GM18519 (cell line): ENCODE measurements at regions not wholly inside any gene's neighbourhood (a gene's known extent, or its start where the extent isn't known, plus 50 kb on each side); places are given as distances from the start of the nearest gene placed in this dataset.
"Not testable (repeated sequence)": the region's sequence is repeated elsewhere in the genome, so short reads cannot be mapped to it uniquely, and the experiment has no call there.

Experiments used
- ATAC-seq: cut with Tn5 transposase; IDR thresholded peaks from one replicate; pipeline ENCODE4 v1.9.1; 2021; ENCODE audit warnings: mild to moderate bottlenecking, moderate library complexity; ENCODE audit not compliant: unreplicated experiment, low FRiP score

DNA sequence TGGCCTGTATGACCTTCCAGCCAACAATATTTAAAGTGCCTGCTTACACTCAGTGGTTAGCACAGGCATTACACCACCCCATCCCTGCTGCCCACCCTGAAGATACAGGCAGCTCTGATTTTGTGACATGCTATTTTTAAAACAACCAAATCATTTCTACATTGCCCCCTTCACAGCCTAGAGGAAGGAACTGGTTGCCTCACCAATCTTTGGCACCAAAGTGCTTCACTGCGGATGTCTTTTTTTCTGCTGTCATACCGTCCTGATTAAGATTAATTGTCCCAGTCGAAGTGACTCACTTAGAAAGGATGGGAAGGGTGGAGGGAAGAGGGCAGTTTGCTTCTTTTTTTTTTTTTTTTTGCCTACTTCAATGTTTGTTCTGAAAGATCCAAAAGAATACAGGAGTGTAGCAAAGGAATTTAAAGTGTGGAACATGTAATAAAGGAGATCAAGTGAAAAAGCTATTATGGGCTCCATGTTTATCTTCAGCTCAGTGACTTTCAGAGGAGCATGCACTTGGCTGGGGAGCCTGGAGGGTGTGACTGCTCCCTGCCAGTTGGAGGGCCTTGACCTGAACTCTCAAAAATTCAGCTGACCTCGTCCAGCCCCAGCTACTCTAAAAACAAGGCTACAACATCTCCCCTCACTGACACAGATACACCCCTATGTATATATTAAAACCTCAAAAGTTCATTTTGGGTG, 501.1 kb upstream of the TNP1 start:
- no peak for ATAC-seq

DNA sequence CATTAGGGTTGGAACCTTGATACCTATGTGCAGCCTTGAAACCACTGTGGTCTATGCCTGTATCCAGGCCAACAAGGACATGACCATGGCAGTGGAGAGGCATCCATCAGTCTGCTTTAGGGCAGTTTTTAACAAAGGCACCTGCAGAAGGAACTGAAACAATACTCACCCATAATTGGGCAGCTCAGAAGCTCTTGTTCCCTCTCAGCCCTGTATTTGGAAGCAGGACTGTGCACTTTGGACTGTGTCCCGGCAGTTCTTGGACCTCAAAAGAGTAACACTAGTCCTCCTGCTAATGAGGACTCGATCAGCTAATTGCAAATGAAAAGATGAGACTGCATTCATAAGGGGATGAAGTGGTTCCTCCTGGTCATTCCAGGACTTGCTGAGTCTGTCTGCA, 500.2 kb upstream of the TNP1 start:
- no peak for ATAC-seq

GRCh38 chr2:217357886-217358620, 498.2 kb upstream of the TNP1 start:
- no peak for ATAC-seq

GRCh38 chr2:217356781-217357180, 496.9 kb upstream of the TNP1 start:
- no peak for ATAC-seq

DNA sequence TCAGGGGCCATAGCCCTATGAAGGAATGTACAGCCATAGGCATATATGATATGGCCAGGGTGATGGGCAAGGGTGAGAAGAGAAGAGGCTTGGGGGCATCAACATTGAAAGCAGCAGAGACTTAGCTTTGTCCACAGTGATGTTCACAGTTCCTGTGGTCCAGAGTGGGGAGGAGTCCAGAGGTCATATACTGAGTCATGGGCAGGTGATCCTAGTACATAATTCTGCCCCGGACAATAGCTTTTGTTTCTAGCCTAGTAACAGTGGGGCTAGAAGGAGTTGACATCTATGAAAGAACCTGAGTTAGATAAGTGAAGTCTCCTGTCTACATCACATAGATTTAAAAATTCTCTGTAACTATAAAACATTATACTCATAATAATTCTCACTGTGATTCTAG, 496.3 kb upstream of the TNP1 start:
- ATAC-seq = no peak

GRCh38 chr2:217353591-217353990, 493.7 kb upstream of the TNP1 start:
- ATAC-seq = no peak

DNA sequence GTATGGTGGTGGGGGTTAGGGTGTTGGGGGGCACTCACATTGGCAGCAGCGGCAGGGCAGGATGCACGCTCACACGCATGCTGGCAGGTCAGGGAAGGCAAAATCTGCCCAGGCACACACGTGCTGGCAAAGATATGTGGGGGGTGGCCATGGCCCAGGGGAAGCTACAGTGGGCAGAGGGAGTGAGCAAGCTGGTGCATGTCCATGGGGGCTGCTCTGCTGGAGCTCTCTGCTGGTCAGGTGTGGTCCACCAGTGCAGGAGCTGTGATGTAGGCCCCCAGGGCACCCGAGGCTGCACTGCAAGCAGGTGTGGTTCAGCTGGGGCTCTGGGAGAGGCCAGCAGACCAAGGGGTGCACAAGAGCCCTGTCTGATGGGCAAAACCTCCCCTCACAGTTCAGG, 491.5 kb upstream of the TNP1 start:
- ATAC-seq = no peak

- ATAC-seq = no peak
Observed at GRCh38 chr2:217349251-217349650, 489.4 kb upstream of the TNP1 start.

DNA sequence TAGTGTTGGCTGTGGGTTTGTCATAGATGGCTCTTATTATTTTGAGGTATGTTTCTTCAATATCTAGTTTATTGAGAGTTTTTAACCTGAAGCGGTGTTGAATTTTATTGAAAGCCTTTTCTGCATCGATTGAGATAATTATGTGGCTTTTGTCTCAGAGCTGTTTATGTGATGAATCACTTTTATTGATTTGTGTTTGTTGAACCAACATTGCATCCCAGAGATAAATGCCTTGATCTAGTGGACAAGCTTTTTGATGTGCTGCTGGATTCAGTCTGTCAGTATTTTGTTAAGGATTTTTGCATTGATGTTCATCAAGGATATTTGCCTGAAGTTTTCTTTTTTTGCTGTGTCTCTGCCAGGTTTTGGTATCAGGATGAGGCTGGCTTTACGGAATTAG, 487.8 kb upstream of the TNP1 start:
- not testable (repeated sequence) for ATAC-seq

- not testable (repeated sequence) for ATAC-seq
Observed at GRCh38 chr2:217346043-217346442, 486.2 kb upstream of the TNP1 start.

GRCh38 chr2:217340899-217341298, 481.0 kb upstream of the TNP1 start:
- ATAC-seq = no peak

- ATAC-seq = no peak
Observed at GRCh38 chr2:217340176-217340575, 480.3 kb upstream of the TNP1 start.

GRCh38 chr2:217339753-217340152, 479.9 kb upstream of the TNP1 start:
- no peak for ATAC-seq

DNA sequence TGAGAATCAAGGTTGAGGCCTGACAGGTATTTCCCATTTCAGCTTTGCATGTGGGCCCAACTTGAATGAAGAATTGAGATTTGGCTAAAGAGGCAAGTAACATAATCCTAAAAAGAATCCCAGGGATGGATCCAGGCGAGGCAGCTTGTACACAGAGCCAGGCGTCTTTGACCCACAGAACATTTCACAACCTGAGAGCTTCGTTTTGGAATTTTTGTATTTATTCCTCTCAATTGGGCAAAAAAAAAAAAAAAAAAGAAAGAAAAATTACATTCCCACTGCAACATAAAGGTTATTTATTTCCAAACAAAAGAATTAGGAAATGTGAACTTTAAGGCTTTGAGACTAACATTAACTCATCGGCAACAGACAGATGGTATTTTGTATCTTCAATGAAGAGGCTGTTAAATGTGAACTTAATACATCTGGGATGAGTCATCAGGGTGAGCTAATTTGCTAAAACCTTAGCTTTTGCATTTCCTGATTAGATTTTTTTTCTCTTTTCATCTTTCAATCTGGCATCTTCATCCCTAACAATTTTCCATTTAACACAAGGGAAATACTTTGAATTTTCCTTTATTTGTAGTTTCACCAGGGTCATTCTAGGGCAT, 478.5 kb upstream of the TNP1 start:
- ATAC-seq = no peak

DNA sequence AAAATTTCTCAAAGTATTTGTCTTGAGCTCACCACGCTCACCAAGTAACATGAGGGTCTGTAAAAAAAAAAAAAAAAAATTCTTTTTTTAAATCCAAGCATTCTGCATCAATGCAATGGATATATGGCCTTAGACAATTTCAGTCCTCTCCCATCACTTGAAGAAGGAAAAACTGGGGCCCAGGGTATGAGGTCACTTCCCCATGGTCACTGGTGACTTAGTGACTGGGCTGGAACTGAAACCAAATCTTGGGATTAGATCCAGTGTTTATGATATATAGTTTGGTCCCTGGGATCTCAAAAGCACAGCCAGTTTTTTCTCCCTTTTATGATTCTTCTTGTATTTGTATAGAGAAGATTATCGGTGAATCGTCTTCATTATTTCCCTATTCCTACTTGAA, 477.9 kb upstream of the TNP1 start:
- no peak for ATAC-seq

DNA sequence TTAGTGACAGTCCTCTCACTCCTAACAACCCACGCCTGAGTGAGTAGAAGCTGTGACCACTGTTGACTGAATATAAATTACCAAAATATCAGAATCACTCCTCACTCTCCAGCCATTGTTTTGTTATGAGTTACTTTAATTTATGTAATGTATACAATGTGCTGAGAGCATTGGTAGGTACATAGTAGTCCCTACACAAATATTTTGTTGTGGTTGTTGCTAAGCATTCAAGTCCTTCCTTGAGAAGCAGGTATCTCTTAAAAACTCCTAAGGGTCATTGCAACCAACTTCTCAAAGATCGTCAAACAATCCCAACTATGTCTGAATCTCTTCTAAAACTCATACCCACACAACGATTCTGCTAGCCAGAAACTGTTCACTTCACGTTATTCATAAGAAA, 476.8 kb upstream of the TNP1 start:
- ATAC-seq = no peak

- ATAC-seq = no peak
Observed at GRCh38 chr2:217335341-217335966, 475.6 kb upstream of the TNP1 start.

GRCh38 chr2:217334561-217334960, 474.7 kb upstream of the TNP1 start:
- ATAC-seq = no peak

DNA sequence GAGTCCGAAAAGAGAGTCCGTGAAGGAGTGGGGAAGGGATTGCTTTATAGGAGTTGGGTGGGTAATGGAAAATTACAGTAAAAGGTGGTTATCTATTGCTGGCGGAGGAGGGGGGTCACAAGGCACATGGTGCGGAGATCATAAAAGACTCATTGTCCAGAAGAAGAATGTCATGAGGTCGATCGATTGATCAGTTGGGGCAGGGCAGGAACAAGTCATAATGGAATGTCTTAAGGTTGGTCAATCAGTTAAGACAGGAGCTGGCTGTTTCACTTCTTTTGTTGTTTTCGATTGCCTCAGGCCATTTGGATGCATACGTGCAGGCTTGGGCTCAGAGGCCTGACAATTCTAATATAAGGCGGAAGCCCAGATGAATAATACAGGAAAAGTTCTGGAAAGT, 473.0 kb upstream of the TNP1 start:
- no peak for ATAC-seq

- no peak for ATAC-seq
Observed at GRCh38 chr2:217332417-217332791, 472.5 kb upstream of the TNP1 start.
